GM23248 (cell line): ENCODE measurements at regions not wholly inside any gene's neighbourhood (a gene's known extent, or its start where the extent isn't known, plus 50 kb on each side); places are given as distances from the start of the nearest gene placed in this dataset.

Source experiments
- EZH2 ChIP-seq: fragments of 200-600 bp; sonication (generic); IDR thresholded peaks from 2 replicates; pipeline ENCODE4 v1.6.1; 2018; ENCODE audit warnings: antibody characterized with exemption, mild to moderate bottlenecking; ENCODE audit not compliant: insufficient read depth, poor library complexity, severe bottlenecking
- EZH2phosphoT487 ChIP-seq: fragments of 200-600 bp; sonication (generic); IDR thresholded peaks from 2 replicates; pipeline ENCODE4 v1.6.1; 2018; ENCODE audit warnings: antibody characterized with exemption, moderate library complexity, mild to moderate bottlenecking, low read depth; ENCODE audit not compliant: insufficient read depth

DNA sequence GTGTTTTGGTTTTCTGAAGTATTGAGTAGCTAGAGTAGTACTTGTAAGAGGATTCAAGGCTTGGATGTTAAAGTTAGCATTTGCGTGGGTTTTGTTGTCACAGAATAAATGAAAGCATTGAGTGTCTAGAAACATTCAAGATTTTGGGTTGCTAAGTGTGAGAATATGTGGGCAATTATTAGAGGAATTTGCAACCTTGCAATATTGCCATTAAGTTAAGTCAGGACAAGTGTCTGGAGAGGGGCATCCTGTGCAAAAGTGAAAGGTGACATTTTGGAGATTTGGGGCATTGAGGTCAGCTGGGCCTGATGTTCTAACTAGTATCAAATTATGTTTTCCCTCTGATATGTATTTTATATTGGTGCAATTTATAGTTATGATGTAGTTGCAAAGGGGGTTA, 533.9 kb upstream of the GRID2 start:
- no peak for TF ChIP-seq EZH2
- TF ChIP-seq EZH2phosphoT487: no peak
